GM18502 (cell line): ENCODE measurements at regions not wholly inside any gene's neighbourhood (a gene's known extent, or its start where the extent isn't known, plus 50 kb on each side); places are given as distances from the start of the nearest gene placed in this dataset.

ENCODE experiments used
- ATAC-seq: cut with Tn5 transposase; IDR thresholded peaks from one replicate; pipeline ENCODE4 v1.9.1; 2021; ENCODE audit warnings: mild to moderate bottlenecking; ENCODE audit not compliant: unreplicated experiment, poor library complexity

- no peak for ATAC-seq
These were observed 138.9 kb downstream of the PTH2R start for GRCh38 chr2:208545403-208546042.

DNA sequence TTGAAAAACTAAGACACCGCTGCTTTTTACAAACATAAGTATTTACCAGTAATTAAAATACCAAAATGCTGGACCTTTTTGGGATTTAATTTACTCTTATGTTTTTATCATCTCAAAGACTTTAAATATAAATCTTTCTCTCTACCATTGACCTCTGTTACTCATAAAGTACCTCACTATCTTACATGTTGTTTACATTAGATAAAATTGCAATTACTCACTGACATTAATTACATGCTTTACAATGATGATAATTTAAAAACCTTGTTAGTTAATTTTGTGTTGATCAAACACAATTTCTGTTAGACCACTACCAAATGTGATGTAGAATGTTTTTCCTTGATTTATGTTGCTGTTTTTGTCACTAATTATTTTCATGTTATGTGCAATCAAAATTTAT lies 139.5 kb downstream of the PTH2R start:
- ATAC-seq, result no peak

- no peak for ATAC-seq
These were observed 140.5 kb downstream of the PTH2R start for GRCh38 chr2:208546860-208547650.

DNA sequence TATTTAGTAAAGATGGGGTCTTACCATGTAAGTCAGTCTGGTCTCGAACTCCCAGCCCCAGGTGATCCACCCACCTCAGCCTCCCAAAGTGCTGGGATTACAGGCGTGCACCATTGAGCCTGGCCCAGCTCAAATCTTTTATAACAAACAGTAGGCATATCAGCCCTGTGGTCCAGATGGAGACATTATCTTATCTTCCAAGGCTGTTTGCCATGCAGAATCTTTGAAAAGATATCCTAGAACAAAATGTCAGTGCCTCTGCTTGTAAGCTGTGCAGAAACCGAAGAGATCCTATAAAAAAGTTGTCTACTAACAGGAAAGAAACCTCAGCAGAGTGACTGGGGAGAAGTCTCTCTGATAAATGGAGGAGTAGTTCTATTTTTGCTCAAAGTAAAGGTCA lies 142.1 kb downstream of the PTH2R start:
- ATAC-seq, result no peak

DNA sequence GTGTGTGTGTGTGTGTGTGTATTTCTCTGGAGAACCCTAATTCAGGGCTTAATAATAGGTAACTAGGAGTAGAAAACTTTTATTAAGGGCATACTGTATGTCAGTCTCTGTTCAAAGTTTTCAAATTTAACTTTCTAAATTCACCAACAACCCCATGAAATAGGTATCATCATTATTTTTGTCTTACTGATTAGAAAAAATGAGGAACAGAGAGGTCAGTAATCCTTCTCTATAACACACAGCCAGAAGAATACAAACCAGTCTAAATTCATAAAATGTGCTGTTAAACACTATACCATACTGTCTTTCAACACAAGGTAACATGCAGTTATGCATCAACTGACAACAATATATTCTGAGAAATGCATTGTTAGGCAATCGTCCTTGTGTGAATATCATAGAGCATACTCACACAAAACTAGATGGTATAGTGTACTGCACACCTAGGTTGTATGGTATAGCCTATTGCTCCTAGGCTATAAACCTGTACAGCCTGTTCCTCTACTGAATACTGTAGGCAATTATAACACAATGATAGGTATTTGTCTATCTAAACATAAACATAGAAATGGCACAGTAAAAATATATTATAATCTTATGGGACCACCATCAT lies 143.1 kb downstream of the PTH2R start:
- no peak for ATAC-seq

DNA sequence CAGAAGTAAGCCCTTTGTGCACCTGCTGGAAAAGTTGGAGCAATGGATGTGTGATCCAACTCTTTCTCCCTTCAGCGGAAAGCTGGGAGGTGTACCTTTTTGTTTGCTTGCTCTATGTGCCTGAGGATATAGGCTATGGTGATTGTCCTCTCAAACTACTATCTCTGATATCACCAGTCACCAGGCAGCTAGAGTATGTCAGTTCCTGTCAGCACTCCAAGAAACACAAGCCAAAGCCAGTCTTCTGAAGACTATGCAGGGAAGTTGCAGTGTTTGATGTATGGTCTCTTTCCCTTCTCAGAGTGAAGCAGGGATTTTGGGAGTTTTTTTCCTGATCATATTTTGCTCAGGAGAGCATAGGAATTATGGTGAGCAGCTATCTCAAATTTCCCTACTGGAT lies 146.4 kb downstream of the PTH2R start:
- ATAC-seq, result no peak

- ATAC-seq, result no peak
These were observed 150.4 kb downstream of the PTH2R start for GRCh38 chr2:208556983-208557484.

DNA sequence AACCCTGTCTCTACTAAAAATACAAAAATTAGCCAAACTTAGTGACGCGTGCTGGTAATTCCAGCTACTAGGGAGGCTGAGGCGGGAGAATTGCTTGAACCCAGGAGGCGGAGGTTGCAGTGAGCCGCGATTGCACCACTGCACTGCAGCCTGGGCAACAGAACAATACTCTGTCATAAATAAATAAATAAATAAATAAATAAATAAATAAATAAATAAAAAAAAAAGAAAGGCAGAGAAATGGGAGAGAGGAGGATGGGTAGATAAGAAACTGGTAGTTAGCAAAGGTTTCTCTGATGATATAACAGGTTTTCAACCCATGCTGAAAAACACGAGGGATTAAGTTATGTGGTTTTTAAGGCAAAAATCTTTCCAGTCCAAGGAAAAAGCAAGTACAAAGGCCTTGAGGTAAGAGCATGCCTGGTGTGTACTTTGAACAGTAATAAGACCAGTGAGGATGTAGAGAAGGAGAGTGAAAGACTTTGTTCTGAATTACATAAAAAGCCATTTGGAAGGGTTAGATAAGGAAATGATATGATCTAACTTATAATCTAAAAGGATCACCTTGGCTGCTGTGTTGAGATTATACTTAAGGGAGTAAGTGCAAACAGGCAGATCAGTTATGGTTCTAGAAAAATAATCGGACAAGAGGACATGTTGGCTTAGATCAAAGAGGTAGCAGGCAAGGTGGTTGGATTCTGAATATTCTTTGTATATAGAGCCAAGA lies 159.3 kb downstream of the PTH2R start:
- no peak for ATAC-seq

GRCh38 chr2:208568203-208568602 lies 161.6 kb downstream of the PTH2R start:
- no peak for ATAC-seq

GRCh38 chr2:208570066-208570465 lies 163.5 kb downstream of the PTH2R start:
- ATAC-seq, result no peak

- no peak for ATAC-seq
These were observed 164.5 kb downstream of the PTH2R start for GRCh38 chr2:208570851-208571763.

DNA sequence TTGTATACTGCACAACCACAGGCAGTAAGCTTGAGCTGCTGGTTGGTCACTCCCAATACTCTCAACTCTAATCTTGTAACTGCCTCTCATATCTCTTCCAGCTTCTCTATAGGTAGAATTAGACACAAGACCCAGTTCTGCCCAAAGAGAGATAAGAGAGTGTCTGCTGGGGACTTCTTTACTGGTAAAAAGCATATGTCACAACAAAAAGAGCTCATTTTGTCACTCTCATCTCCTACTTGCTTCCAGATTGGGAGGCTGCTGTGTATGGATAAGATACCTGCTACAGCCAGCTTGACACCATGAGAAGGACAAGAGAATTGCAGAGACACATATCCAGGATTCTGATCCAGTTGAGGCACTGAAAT lies 165.2 kb downstream of the PTH2R start:
- no peak for ATAC-seq

DNA sequence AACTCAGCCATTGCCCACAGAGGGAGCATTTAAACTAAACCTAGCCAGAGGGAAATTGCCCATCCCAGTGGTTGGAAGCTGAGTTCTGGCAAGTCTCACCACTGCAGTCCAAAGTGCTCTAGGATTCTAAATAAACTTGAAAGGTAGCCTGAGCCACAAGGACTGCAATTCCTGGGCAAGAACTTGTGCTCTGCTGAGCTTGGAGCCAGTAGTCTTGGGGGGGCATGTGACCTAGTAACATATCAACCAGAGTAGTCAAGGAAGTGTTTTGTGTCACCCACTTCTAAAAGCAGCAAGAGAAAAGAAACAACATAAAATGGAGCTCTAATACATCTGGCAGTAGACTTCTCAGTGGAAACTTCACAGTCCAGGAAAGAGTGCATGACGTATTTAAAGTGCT lies 167.0 kb downstream of the PTH2R start:
- ATAC-seq, result no peak

GRCh38 chr2:208579678-208580077 lies 173.1 kb downstream of the PTH2R start:
- ATAC-seq, result no peak

- no peak for ATAC-seq
These were observed 177.9 kb downstream of the PTH2R start for GRCh38 chr2:208584378-208584985.

DNA sequence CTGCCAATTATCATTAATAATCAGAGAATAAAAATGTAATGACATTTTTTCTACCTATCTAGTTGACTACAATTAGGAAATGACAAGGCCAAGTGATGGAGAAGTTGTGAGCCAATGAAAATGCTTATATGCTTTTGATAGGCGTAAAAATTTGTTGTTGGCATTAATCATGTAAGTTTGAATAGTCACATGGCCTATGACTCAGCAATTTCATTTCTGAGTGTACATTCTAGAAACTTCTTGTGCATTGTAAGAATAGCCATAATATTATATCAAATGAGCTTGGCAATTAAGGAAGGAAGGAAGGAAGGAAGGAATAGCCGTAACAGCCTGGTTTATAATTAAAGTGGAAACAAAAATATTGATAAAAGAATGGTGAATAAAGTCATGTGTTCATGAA lies 179.9 kb downstream of the PTH2R start:
- no peak for ATAC-seq

DNA sequence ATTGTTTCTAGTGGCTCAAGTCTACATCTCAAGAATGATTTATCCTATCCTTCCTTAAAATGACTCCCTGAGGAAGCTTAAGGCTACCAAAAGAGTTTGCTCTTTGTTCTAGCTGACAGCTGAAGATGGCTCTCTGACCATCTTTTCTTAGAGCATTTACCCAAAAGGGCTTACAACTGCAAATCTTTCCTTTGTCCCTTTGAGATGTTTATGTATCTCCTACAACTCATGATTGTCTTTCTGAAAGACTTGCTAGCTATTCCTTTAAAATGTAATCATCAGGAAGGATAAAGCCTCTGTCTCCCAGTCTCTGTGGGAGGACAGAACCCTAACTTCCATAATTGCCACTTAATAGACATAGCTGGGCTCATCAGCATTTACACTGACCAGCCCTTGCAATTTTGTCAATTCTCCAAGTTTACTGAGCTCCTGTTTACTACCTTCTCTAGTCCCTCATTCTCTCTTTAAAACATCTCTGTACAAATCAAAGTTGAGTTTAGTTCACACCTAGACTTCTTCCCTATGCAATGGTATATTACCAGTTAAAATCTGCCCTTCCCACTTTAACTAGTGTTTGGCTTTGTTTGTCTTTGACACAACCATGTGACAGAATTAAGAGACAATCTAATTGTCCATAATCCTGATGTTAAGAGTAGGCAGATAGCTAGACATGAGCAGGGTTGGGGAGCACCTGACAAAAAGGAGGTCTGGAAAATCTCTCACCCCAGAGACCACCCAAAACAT lies 188.2 kb downstream of the PTH2R start:
- ATAC-seq, result no peak

GRCh38 chr2:208595386-208596275 lies 189.0 kb downstream of the PTH2R start:
- no peak for ATAC-seq
